H1 (cell line): ENCODE measurements at regions not wholly inside any gene's neighbourhood (a gene's known extent, or its start where the extent isn't known, plus 50 kb on each side); places are given as distances from the start of the nearest gene placed in this dataset.

Experiments
- CTCF ChIA-PET: fragments of 300-600 bp; sonication (Branson Sonifier 250); formaldehyde crosslinking; loops from one replicate; lab custom pipeline; 2021; ENCODE audit not compliant: partially characterized antibody; lab: Charles Lee
- POLR2A ChIA-PET: fragments of 300-600 bp; sonication (Branson Sonifier 250); formaldehyde crosslinking; loops from one replicate; lab custom pipeline; 2021; ENCODE audit warnings: inconsistent platforms; ENCODE audit not compliant: partially characterized antibody; lab: Charles Lee
- DNase-seq, 2 experiments: peaks; one replicate each; pipeline versions ENCODE4 v3.0.0 to v3.0.0-alpha.2; 2010 to 2022; ENCODE audit warnings: low spot score in 2 of 2, low read depth in 1 of 2, mixed read lengths in 1 of 2
- FAIRE-seq: peaks from 2 replicates; lab custom pipeline; 2011; peaks lifted over from hg19 to GRCh38; lab: Jason Lieb, UNC
- H2AFZ ChIP-seq: 2 replicates; pipeline ENCODE4 v1.8.1; 2012; ENCODE audit warnings: low read length, inconsistent platforms
- H2AK5ac ChIP-seq: 2 replicates; pipeline ENCODE4 v1.6.1; 2013; ENCODE audit warnings: low read depth, low read length
- H2BK120ac ChIP-seq: replicated peaks from 2 replicates; pipeline ENCODE3; 2013; ENCODE audit warnings: low read depth, low read length, inconsistent platforms
- H2BK12ac ChIP-seq: 2 replicates; pipeline ENCODE4 v1.6.1; 2013; ENCODE audit warnings: low read depth, low read length
- H2BK15ac ChIP-seq: 2 replicates; pipeline ENCODE4 v1.6.1; 2013; ENCODE audit warnings: low read length
- H2BK20ac ChIP-seq: 2 replicates; pipeline ENCODE4 v1.6.1; 2013; ENCODE audit warnings: low read length
- H2BK5ac ChIP-seq: 2 replicates; pipeline ENCODE4 v1.6.1; 2013; ENCODE audit warnings: low read depth, low read length
- H3K14ac ChIP-seq: 2 replicates; pipeline ENCODE4 v1.6.1; 2013; ENCODE audit warnings: inconsistent platforms; ENCODE audit not compliant: insufficient read length
- H3K18ac ChIP-seq: 2 replicates; pipeline ENCODE4 v1.6.1; 2013; ENCODE audit warnings: low read length; ENCODE audit errors: extremely low read depth
- H3K23ac ChIP-seq: 2 replicates; pipeline ENCODE4 v1.6.1; 2013; ENCODE audit warnings: inconsistent platforms; ENCODE audit not compliant: insufficient read length
- H3K23me2 ChIP-seq: 2 replicates; pipeline ENCODE4 v1.6.1; 2013; ENCODE audit warnings: low read depth, low read length
- H3K27ac ChIP-seq: 2 replicates; pipeline ENCODE4 v1.6.1; 2011; ENCODE audit warnings: low read depth, low read length, inconsistent platforms
- H3K27me3 ChIP-seq, 4 experiments: replicated peaks in 1 of 4; 1 replicate in 1 of 4; 2 replicates in 3 of 4; pipeline versions ENCODE4 v1.6.1 to v1.8.1; 2011 to 2013; ENCODE audit warnings: low read length in 3 of 4, mild to moderate bottlenecking in 3 of 4, inconsistent platforms in 2 of 4, mixed read lengths in 2 of 4, moderate library complexity in 1 of 4; ENCODE audit not compliant: control insufficient read depth in 3 of 4, insufficient read depth in 3 of 4; ENCODE audit errors: extremely low read depth in 1 of 4
- H3K36me3 ChIP-seq, 4 experiments: 2 replicates each; pipeline versions ENCODE4 v1.6.1 to v1.8.1; 2011 to 2013; ENCODE audit warnings: mild to moderate bottlenecking in 4 of 4, low read length in 3 of 4, moderate library complexity in 2 of 4, control low read depth in 1 of 4, inconsistent platforms in 1 of 4; ENCODE audit not compliant: insufficient read depth in 4 of 4, control insufficient read depth in 2 of 4
- H3K4ac ChIP-seq: replicated peaks from 2 replicates; pipeline ENCODE3; 2013; ENCODE audit warnings: low read length, low read depth, mixed read lengths, inconsistent platforms; ENCODE audit not compliant: insufficient read length
- H3K4me1 ChIP-seq, 4 experiments: replicated peaks in 1 of 4; 1 replicate in 1 of 4; 2 replicates in 3 of 4; pipeline versions ENCODE4 v1.6.1 to v1.8.1; 2011 to 2013; ENCODE audit warnings: low read length in 3 of 4, inconsistent platforms in 2 of 4, mixed read lengths in 1 of 4; ENCODE audit not compliant: insufficient read depth in 4 of 4, control insufficient read depth in 3 of 4
- H3K4me2 ChIP-seq, 2 experiments: 2 replicates each; pipeline versions ENCODE4 v1.6.1 to v1.8.1; 2011 to 2013; ENCODE audit warnings: low read depth in 2 of 2, low read length in 2 of 2, control low read depth in 1 of 2, inconsistent platforms in 1 of 2, mild to moderate bottlenecking in 1 of 2; ENCODE audit not compliant: insufficient read depth in 1 of 2
- H3K4me3 ChIP-seq, 4 experiments: fragments of 200-600, 300-600 bp in 1 of 4; sonication (generic), shearing (Covaris generic), sonication (Bioruptor Twin) in 1 of 4; 2 replicates each; pipeline versions ENCODE4 v1.5.1 to v1.8.1; 2011 to 2016; ENCODE audit warnings: low read length in 4 of 4, low read depth in 3 of 4, control low read depth in 2 of 4, inconsistent platforms in 2 of 4, mild to moderate bottlenecking in 2 of 4, mixed read lengths in 1 of 4, moderate library complexity in 1 of 4; ENCODE audit not compliant: insufficient read depth in 2 of 4; ENCODE audit errors: extremely low read depth in 1 of 4
- H3K56ac ChIP-seq: replicated peaks from 2 replicates; pipeline ENCODE3; 2013; ENCODE audit warnings: low read depth, mild to moderate bottlenecking, mixed read lengths, low read length, inconsistent platforms; ENCODE audit not compliant: insufficient read length
- H3K79me1 ChIP-seq: 2 replicates; pipeline ENCODE4 v1.6.1; 2013; ENCODE audit warnings: low read depth, low read length, control low read depth
- H3K79me2 ChIP-seq, 2 experiments: 2 replicates each; pipeline versions ENCODE4 v1.6.1 to v1.8.1; 2012 to 2013; ENCODE audit warnings: low read length in 2 of 2, mild to moderate bottlenecking in 2 of 2, inconsistent platforms in 1 of 2; ENCODE audit not compliant: insufficient read depth in 2 of 2, control insufficient read depth in 1 of 2
- H3K9ac ChIP-seq, 4 experiments: replicated peaks in 1 of 4; 1 replicate in 1 of 4; 2 replicates in 3 of 4; pipeline versions ENCODE4 v1.6.1 to v1.8.1; 2011 to 2013; ENCODE audit warnings: low read depth in 3 of 4, low read length in 3 of 4, control low read depth in 2 of 4, mild to moderate bottlenecking in 2 of 4, moderate library complexity in 2 of 4, inconsistent platforms in 1 of 4; ENCODE audit errors: extremely low read depth in 1 of 4
- H3K9me3 ChIP-seq, 2 experiments: 2 replicates each; pipeline versions ENCODE4 v1.6.1 to v1.8.1; 2012 to 2013; ENCODE audit warnings: mild to moderate bottlenecking in 2 of 2, moderate library complexity in 2 of 2, control low read depth in 1 of 2, inconsistent platforms in 1 of 2, low read depth in 1 of 2, low read length in 1 of 2, mixed read lengths in 1 of 2; ENCODE audit not compliant: insufficient read depth in 2 of 2
- H4K20me1 ChIP-seq, 2 experiments: replicated peaks in 1 of 2; 2 replicates each; pipeline versions ENCODE3 to v1.8.1; 2011 to 2013; ENCODE audit warnings: inconsistent platforms in 2 of 2, low read length in 2 of 2, mild to moderate bottlenecking in 1 of 2; ENCODE audit not compliant: insufficient read depth in 2 of 2, control insufficient read depth in 1 of 2
- H4K5ac ChIP-seq: 2 replicates; pipeline ENCODE4 v1.6.1; 2013; ENCODE audit warnings: low read length, low read depth, mixed read lengths, inconsistent platforms; ENCODE audit not compliant: insufficient read length
- H4K8ac ChIP-seq: 2 replicates; pipeline ENCODE4 v1.8.0; 2013; ENCODE audit warnings: mild to moderate bottlenecking, moderate library complexity, low read length, inconsistent platforms; ENCODE audit not compliant: insufficient read depth; ENCODE audit errors: extremely low read depth
- H4K91ac ChIP-seq: replicated peaks from 2 replicates; pipeline ENCODE3; 2013; ENCODE audit warnings: low read length, mixed read lengths, inconsistent platforms; ENCODE audit not compliant: insufficient read length
- ASH2L ChIP-seq: fragments of 200-600, 300-600 bp; sonication (generic); IDR thresholded peaks from one replicate; pipeline ENCODE4 v1.7.1; 2017; ENCODE audit warnings: low read length
- WGBS, 2 experiments: shearing (Covaris generic) in 1 of 2; methylation state at CpG; one replicate each; pipeline versions ENCODE4 v1.1.6 to v1.1.7; 2013 to 2015; ENCODE audit warnings: low lambda C conversion rate in 2 of 2, mixed read lengths in 2 of 2, inconsistent platforms in 1 of 2, low coverage in 1 of 2, missing lambda C conversion rate in 1 of 2; ENCODE audit not compliant: insufficient replicate concordance in 2 of 2, insufficient coverage in 1 of 2, insufficient read length in 1 of 2; ENCODE audit errors: extremely low coverage in 1 of 2, missing lambda C conversion rate in 1 of 2; 5-methylcytosine and 5-hydroxymethylcytosine counted together

DNA sequence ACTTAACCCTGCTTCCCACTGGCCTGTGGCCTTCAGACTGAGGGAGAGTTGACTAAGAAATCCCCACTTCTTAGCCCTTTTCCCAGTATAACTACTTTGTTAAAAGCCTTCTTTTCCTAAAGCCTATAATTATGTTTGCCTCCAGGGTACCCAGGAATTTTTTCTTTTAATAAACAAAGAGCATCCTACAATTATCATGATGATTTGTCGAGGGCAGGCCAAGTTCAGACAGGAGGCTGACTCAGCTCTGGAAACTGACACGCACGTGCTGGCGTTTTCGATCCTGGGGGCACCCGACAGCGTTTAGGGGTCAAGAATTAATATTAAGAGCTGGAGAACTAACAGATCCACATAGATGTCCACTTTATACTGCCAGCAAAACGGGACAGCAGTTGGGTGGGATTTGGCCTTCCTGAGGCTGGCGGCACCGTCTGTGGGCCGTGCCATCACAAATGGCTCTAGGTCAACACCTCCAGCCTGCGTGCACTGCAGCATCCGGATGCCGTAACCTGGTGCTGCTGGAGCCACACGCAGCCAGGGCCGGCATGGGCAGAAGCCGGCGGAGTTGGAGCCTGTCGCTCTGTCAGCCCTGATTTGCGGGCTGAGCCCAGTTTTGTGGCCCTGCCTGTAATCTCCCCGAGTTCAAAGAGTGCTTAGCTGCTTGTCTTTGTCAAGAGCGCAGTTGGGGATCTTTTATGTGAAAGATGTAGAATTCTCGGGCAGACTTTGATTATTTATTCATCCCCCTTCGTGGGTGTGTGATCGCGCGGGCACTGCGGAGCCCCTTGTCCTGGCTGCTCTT lies 191.0 kb downstream of the GLI2 start:
- Histone ChIP-seq H2BK120ac (no peak overlapping the region), H3K27me3 (no peaks in the 10 kb centered on the region), H3K9ac (no peak overlapping the region), H3K23me2 (peaks cover 9% of the 10 kb centered on the region), H2AK5ac (no peak overlapping the region), H3K4me3 (no peak overlapping the region), H4K91ac (no peak overlapping the region), H2AFZ (no peak overlapping the region), H3K14ac (no peak overlapping the region), H4K20me1 (peaks cover 19 to 33% of the 10 kb centered on the region in 2 experiments), H3K9me3 (peaks cover 0 to 5% of the 10 kb centered on the region in 2 experiments; a peak in 2 of 4 replicates), H3K79me1 (peaks cover 17% of the 10 kb centered on the region), H2BK20ac (no peak overlapping the region), H3K79me2 (peaks cover 8 to 9% of the 10 kb centered on the region in 2 experiments; a peak in 3 of 4 replicates), H3K56ac (no peak overlapping the region), H2BK5ac (no peak overlapping the region), H4K5ac (no peak overlapping the region), H3K18ac (no peak overlapping the region), H4K8ac (no peak overlapping the region), H3K4me2 (no peak overlapping the region), H3K23ac (no peak overlapping the region), H3K36me3 (peaks cover 0 to 12% (median 6%) of the 10 kb centered on the region in 4 experiments; a peak in 4 of 8 replicates), H2BK15ac (no peak overlapping the region), H3K4me1 (peaks cover 0 to 3% (median 0%) of the 10 kb centered on the region in 4 experiments; a peak in 2 of 7 replicates), H3K4ac (no peak overlapping the region), H2BK12ac (no peak overlapping the region), H3K27ac (no peak overlapping the region)
- CTCF ChIA-PET = interaction anchor here (1.2 to 1.3 kb wide), 2 partner anchors 27 to 32 kb away, joined by 3 read pairs; no protein-coding TSS in a partner anchor
- DNase-seq (no peak), FAIRE-seq (no peak)
- TF ChIP-seq ASH2L = no peak
- WGBS, 2 experiments = 88% methylated on average over 28 of the region's 28 CpGs; no CpG with 5 or more reads in 1 of the 2 experiments
- POLR2A ChIA-PET = interaction anchor here (1.2 to 1.3 kb wide), 2 partner anchors 15 to 148 kb away, joined by 3 to 4 read pairs; no protein-coding TSS in a partner anchor
